CD14-positive monocyte (primary cell): ENCODE measurements at regions not wholly inside any gene's neighbourhood (a gene's known extent, or its start where the extent isn't known, plus 50 kb on each side); places are given as distances from the start of the nearest gene placed in this dataset.

Experiments used
- DNase-seq, 3 donors: peaks; one replicate each; pipeline ENCODE4 v3.0.0-alpha.2; 2011 to 2022
- H2AFZ ChIP-seq: 2 replicates; pipeline ENCODE4 v1.6.0; 2012; ENCODE audit warnings: mild to moderate bottlenecking, low read depth, low read length, inconsistent platforms; ENCODE audit not compliant: insufficient read depth, poor library complexity, severe bottlenecking
- H3K27ac ChIP-seq, 2 donors: 1 replicate in 1 of 2; 2 replicates in 1 of 2; pipeline ENCODE4 v1.5.1; 2012 to 2013; ENCODE audit warnings: low read length in 2 of 2, control low read depth in 1 of 2, inconsistent platforms in 1 of 2, low read depth in 1 of 2, mild to moderate bottlenecking in 1 of 2
- H3K27me3 ChIP-seq, 2 donors: one replicate each; pipeline versions ENCODE4 v1.6.0 to v1.6.1; 2011 to 2013; ENCODE audit warnings: low read length in 2 of 2; ENCODE audit not compliant: control insufficient read depth in 2 of 2, insufficient read depth in 2 of 2
- H3K36me3 ChIP-seq, 2 donors: replicated peaks in 1 of 2; 1 replicate in 1 of 2; 2 replicates in 1 of 2; pipeline versions ENCODE4 v1.5.1 to v1.6.1; 2012 to 2013; ENCODE audit warnings: low read length in 2 of 2, control low read depth in 1 of 2, inconsistent platforms in 1 of 2, mild to moderate bottlenecking in 1 of 2; ENCODE audit not compliant: insufficient read depth in 2 of 2, control insufficient read depth in 1 of 2
- H3K4me1 ChIP-seq, 2 donors: 1 replicate in 1 of 2; 2 replicates in 1 of 2; pipeline versions ENCODE4 v1.5.1 to v1.6.1; 2012 to 2013; ENCODE audit warnings: low read length in 2 of 2, control low read depth in 1 of 2, inconsistent platforms in 1 of 2, mild to moderate bottlenecking in 1 of 2, moderate library complexity in 1 of 2; ENCODE audit not compliant: insufficient read depth in 2 of 2, control insufficient read depth in 1 of 2
- H3K4me2 ChIP-seq: replicated peaks from 2 replicates; pipeline ENCODE3; 2012; ENCODE audit warnings: low read length, moderate library complexity, mild to moderate bottlenecking; ENCODE audit not compliant: poor library complexity, severe bottlenecking; ENCODE audit errors: extremely low read depth
- H3K4me3 ChIP-seq, 3 experiments: fragments of 200-600 bp in 1 of 3; sonication (generic) in 1 of 3; replicated peaks in 1 of 3; 1 replicate in 2 of 3; 2 replicates in 1 of 3; pipeline ENCODE4 v1.5.1; 2011 to 2013; ENCODE audit warnings: low read length in 3 of 3, mild to moderate bottlenecking in 3 of 3, control low read depth in 2 of 3, low read depth in 2 of 3, inconsistent platforms in 1 of 3, moderate library complexity in 1 of 3
- H3K79me2 ChIP-seq: 2 replicates; pipeline ENCODE4 v1.6.0; 2012; ENCODE audit warnings: mild to moderate bottlenecking, control low read depth, inconsistent platforms, low read length, moderate library complexity; ENCODE audit not compliant: insufficient read depth
- H3K9ac ChIP-seq: 2 replicates; pipeline ENCODE4 v1.6.0; 2017; ENCODE audit warnings: low read length, mild to moderate bottlenecking; ENCODE audit not compliant: insufficient read depth, poor library complexity, severe bottlenecking
- H3K9me3 ChIP-seq, 2 donors: replicated peaks in 1 of 2; 1 replicate in 1 of 2; 2 replicates in 1 of 2; pipeline versions ENCODE4 v1.5.1 to v1.6.1; 2012 to 2013; ENCODE audit warnings: low read length in 2 of 2, control low read depth in 1 of 2; ENCODE audit not compliant: control insufficient read depth in 1 of 2, insufficient read depth in 1 of 2
- H4K20me1 ChIP-seq: 2 replicates; pipeline ENCODE4 v1.6.0; 2012; ENCODE audit warnings: mild to moderate bottlenecking, low read length, control low read depth, moderate library complexity; ENCODE audit not compliant: insufficient read depth
- H3K27ac Mint-ChIP-seq, 7 donors: one replicate each; pipeline ENCODE4 v1.8.0; 2020; ENCODE audit warnings: mild to moderate bottlenecking in 7 of 7, mixed read lengths in 7 of 7, moderate library complexity in 6 of 7, inconsistent platforms in 2 of 7
- H3K27me3 Mint-ChIP-seq, 3 donors: one replicate each; pipeline ENCODE4 v1.8.0; 2021 to 2022; ENCODE audit warnings: low read depth in 3 of 3, mild to moderate bottlenecking in 3 of 3, mixed read lengths in 3 of 3, moderate library complexity in 3 of 3, inconsistent platforms in 1 of 3
- H3K36me3 Mint-ChIP-seq, 2 donors: one replicate each; pipeline ENCODE4 v1.8.0; 2020; ENCODE audit warnings: mixed read lengths in 2 of 2, inconsistent platforms in 1 of 2, mild to moderate bottlenecking in 1 of 2
- H3K4me1 Mint-ChIP-seq: one replicate; pipeline ENCODE4 v1.8.0; 2020; ENCODE audit warnings: mild to moderate bottlenecking, mixed read lengths
- H3K4me3 Mint-ChIP-seq, 2 donors: one replicate each; pipeline ENCODE4 v1.8.0; 2020; ENCODE audit warnings: mild to moderate bottlenecking in 2 of 2, mixed read lengths in 2 of 2, moderate library complexity in 1 of 2
- H3K9me3 Mint-ChIP-seq, 7 donors: one replicate each; pipeline ENCODE4 v1.8.0; 2020 to 2022; ENCODE audit warnings: mixed read lengths in 7 of 7, mild to moderate bottlenecking in 6 of 7, moderate library complexity in 6 of 7, inconsistent platforms in 2 of 7
- CTCF ChIP-seq: fragments of 200-600 bp; IDR thresholded peaks from one replicate; pipeline ENCODE4 v1.8.0; 2022; ENCODE audit warnings: antibody characterized with exemption, mild to moderate bottlenecking
- intact Hi-C, 2 donors: fragments of 100-400 bp; cut with micrococcal nuclease; formaldehyde crosslinking; loops; one replicate each; pipeline versions ENCODE4 v1.15.0 to v1.15.1; 2023

- no peaks in the 10 kb centered on the region for H3K4me1 Mint-ChIP-seq
- TF ChIP-seq CTCF = no peak
These were observed 131.1 kb upstream of the TTC29 start for GRCh38 chr4:147076728-147077127.

GRCh38 chr4:147078362-147078761, 132.7 kb upstream of the TTC29 start:
- Mint-ChIP-seq H3K27me3 (peaks cover 2 to 4% (median 3%) of the 10 kb centered on the region in 3 donors), H3K4me3 (no peak overlapping the region), H3K9me3 (peaks cover 0 to 4% (median 1%) of the 10 kb centered on the region in 7 donors), H3K4me1 (no peaks in the 10 kb centered on the region), H3K36me3 (no peaks in the 10 kb centered on the region), H3K27ac (no peak overlapping the region)
- no peaks in the 10 kb centered on the region for H3K79me2 ChIP-seq
- no peak overlapping the region for H2AFZ ChIP-seq
- no peaks in the 10 kb centered on the region for H3K9me3 ChIP-seq
- no peak for TF ChIP-seq CTCF
- H3K27ac ChIP-seq = no peak overlapping the region
- DNase-seq = no peak
- no peak overlapping the region for H3K4me2 ChIP-seq
- no peaks in the 10 kb centered on the region for H3K36me3 ChIP-seq
- no peaks in the 10 kb centered on the region for H3K27me3 ChIP-seq
- H3K4me3 ChIP-seq = no peak overlapping the region
- H4K20me1 ChIP-seq = no peaks in the 10 kb centered on the region
- no peaks in the 10 kb centered on the region for H3K4me1 ChIP-seq
- H3K9ac ChIP-seq = no peak overlapping the region
- intact Hi-C loops = no loop called here

More at GRCh38 chr4:147076728-147077127, 131.1 kb upstream of the TTC29 start:
- peaks cover 2 to 14% (median 3%) of the 10 kb centered on the region in 7 donors for H3K9me3 Mint-ChIP-seq
- no peaks in the 10 kb centered on the region for H3K36me3 ChIP-seq
- DNase-seq = no peak
- H3K27ac Mint-ChIP-seq = no peak overlapping the region
- no peak overlapping the region for H2AFZ ChIP-seq
- no peaks in the 10 kb centered on the region for H3K79me2 ChIP-seq
- H3K27ac ChIP-seq = no peak overlapping the region
- no peaks in the 10 kb centered on the region for H3K36me3 Mint-ChIP-seq
- H3K4me1 ChIP-seq = no peaks in the 10 kb centered on the region
- H4K20me1 ChIP-seq = no peaks in the 10 kb centered on the region
- H3K9ac ChIP-seq = no peak overlapping the region
- H3K9me3 ChIP-seq = peaks cover 0 to 4% of the 10 kb centered on the region in 2 donors
- no peaks in the 10 kb centered on the region for H3K27me3 ChIP-seq
- H3K4me2 ChIP-seq = no peak overlapping the region
- H3K27me3 Mint-ChIP-seq = peaks cover 2 to 4% (median 3%) of the 10 kb centered on the region in 3 donors
- intact Hi-C loops = no loop called here
- no peak overlapping the region for H3K4me3 Mint-ChIP-seq
- no peak overlapping the region for H3K4me3 ChIP-seq
